GM18498 (cell line): ENCODE measurements at regions not wholly inside any gene's neighbourhood (a gene's known extent, or its start where the extent isn't known, plus 50 kb on each side); places are given as distances from the start of the nearest gene placed in this dataset.
"Not testable (repeated sequence)": the region's sequence is repeated elsewhere in the genome, so short reads cannot be mapped to it uniquely, and the experiment has no call there.

Experiments used
- ATAC-seq: cut with Tn5 transposase; IDR thresholded peaks from one replicate; pipeline ENCODE4 v1.9.1; 2021; ENCODE audit warnings: mild to moderate bottlenecking, moderate library complexity; ENCODE audit not compliant: unreplicated experiment

- ATAC-seq: no peak
Observed at GRCh38 chr5:101783241-101784013, 512.7 kb downstream of the SLCO4C1 start.

GRCh38 chr5:101782352-101783103 is 513.6 kb downstream of the SLCO4C1 start:
- ATAC-seq: no peak

- ATAC-seq: no peak
Observed at GRCh38 chr5:101751105-101751504, 545.0 kb downstream of the SLCO4C1 start.

GRCh38 chr5:101743000-101743399 is 553.1 kb downstream of the SLCO4C1 start:
- ATAC-seq: not testable (repeated sequence)

GRCh38 chr5:101728933-101729332 is 567.2 kb downstream of the SLCO4C1 start:
- peak; percentile 50 for ATAC-seq

- ATAC-seq: no peak
Observed at GRCh38 chr5:101721543-101721942, 574.5 kb downstream of the SLCO4C1 start.

GRCh38 chr5:101720033-101720432 is 576.1 kb downstream of the SLCO4C1 start:
- no peak for ATAC-seq

GRCh38 chr5:101717721-101718120 is 578.4 kb downstream of the SLCO4C1 start:
- ATAC-seq: no peak

GRCh38 chr5:101716941-101717340 is 579.1 kb downstream of the SLCO4C1 start:
- no peak for ATAC-seq

- ATAC-seq: not testable (repeated sequence)
Observed at GRCh38 chr5:101715790-101716189, 580.3 kb downstream of the SLCO4C1 start.

- ATAC-seq: no peak
Observed at GRCh38 chr5:101689306-101689705, 606.8 kb downstream of the SLCO4C1 start.

- no peak for ATAC-seq
Observed at GRCh38 chr5:101688156-101688555, 607.9 kb downstream of the SLCO4C1 start.

GRCh38 chr5:101687349-101687985 is 608.6 kb downstream of the SLCO4C1 start:
- ATAC-seq: no peak

GRCh38 chr5:101686536-101687157 is 609.4 kb downstream of the SLCO4C1 start:
- no peak for ATAC-seq

- ATAC-seq: no peak
Observed at GRCh38 chr5:101679816-101680215, 616.3 kb downstream of the SLCO4C1 start.

- ATAC-seq: peak; percentile 76
Observed at GRCh38 chr5:101678481-101679193, 617.4 kb downstream of the SLCO4C1 start.

- no peak for ATAC-seq
Observed at GRCh38 chr5:101677961-101678360, 618.1 kb downstream of the SLCO4C1 start.

GRCh38 chr5:101676646-101677045 is 619.4 kb downstream of the SLCO4C1 start:
- ATAC-seq: no peak

- ATAC-seq: no peak
Observed at GRCh38 chr5:101675510-101676219, 620.4 kb downstream of the SLCO4C1 start.

GRCh38 chr5:101673120-101673519 is 623.0 kb downstream of the SLCO4C1 start:
- ATAC-seq: no peak
